Tibial nerve (tissue), 4 donors: ENCODE measurements at regions not wholly inside any gene's neighbourhood (a gene's known extent, or its start where the extent isn't known, plus 50 kb on each side); places are given as distances from the start of the nearest gene placed in this dataset.

Source experiments
- DNase-seq, 2 donors: peaks; one replicate each; pipeline ENCODE4 v3.0.0-alpha.2; 2019; ENCODE audit warnings: low spot score in 2 of 2
- H3K27ac ChIP-seq, 4 donors: fragments of 200-600 bp; sonication (generic) in 3 of 4; one replicate each; pipeline ENCODE4 v1.5.1; 2017 to 2019; ENCODE audit warnings: mild to moderate bottlenecking in 1 of 4
- H3K27me3 ChIP-seq, 2 donors: fragments of 200-600 bp; sonication (generic) in 1 of 2; one replicate each; pipeline versions ENCODE4 v1.5.1 to v1.6.0; 2017 to 2019
- H3K36me3 ChIP-seq, 3 donors: fragments of 200-600 bp; sonication (generic); one replicate each; pipeline ENCODE4 v1.5.1; 2018 to 2019
- H3K4me1 ChIP-seq, 4 donors: fragments of 200-600 bp; sonication (generic) in 3 of 4; one replicate each; pipeline ENCODE4 v1.5.1; 2017 to 2019
- H3K4me3 ChIP-seq, 4 donors: fragments of 200-600 bp; sonication (generic) in 3 of 4; one replicate each; pipeline ENCODE4 v1.5.1; 2017 to 2019; ENCODE audit warnings: mild to moderate bottlenecking in 1 of 4, moderate library complexity in 1 of 4
- H3K9me3 ChIP-seq, 4 donors: fragments of 200-600 bp; sonication (generic) in 3 of 4; one replicate each; pipeline ENCODE4 v1.5.1; 2017 to 2019
- EP300 ChIP-seq, 2 donors: sonication (generic); formaldehyde crosslinking; IDR thresholded peaks; one replicate each; pipeline ENCODE4 v1.6.1; 2017; ENCODE audit warnings: antibody characterized with exemption in 2 of 2, mild to moderate bottlenecking in 1 of 2
- POLR2A ChIP-seq, 2 donors: fragments of 450-650 bp; IDR thresholded peaks; one replicate each; pipeline ENCODE4 v1.6.1; 2017; ENCODE audit warnings: antibody characterized with exemption in 2 of 2, mild to moderate bottlenecking in 2 of 2, moderate library complexity in 2 of 2
- WGBS, 2 donors: methylation state at CpG; one replicate each; pipeline ENCODE4 v1.1.5; 2018; 5-methylcytosine and 5-hydroxymethylcytosine counted together
- TF ChIP-seq, protein P1 (sequence below), 5 experiments: fragments of 200-600 bp in 3 of 5; fragments of 450-650 bp in 2 of 5; sonication (generic) in 3 of 5; IDR thresholded peaks; one replicate each; pipeline ENCODE4 v1.5.1; 2016 to 2019; ENCODE audit warnings: antibody characterized with exemption in 5 of 5, mild to moderate bottlenecking in 3 of 5, moderate library complexity in 2 of 5

DNA sequence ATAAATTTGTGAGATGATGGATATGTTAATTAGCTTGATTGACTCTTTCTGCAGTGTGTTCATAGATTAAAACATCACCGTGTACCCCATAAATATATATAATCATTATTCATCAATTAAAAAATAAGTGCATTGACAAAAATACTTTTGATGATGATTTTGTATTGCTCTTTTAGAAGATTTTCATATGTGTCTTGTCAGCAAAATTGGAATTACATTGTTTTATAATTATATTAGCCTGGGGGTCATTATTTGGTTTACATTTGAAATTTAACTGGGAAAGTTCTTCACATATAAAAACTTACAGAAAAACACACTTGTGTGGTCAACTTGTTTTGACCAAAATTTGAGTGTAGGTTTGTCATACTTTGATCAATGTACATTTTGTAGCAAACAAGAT is 614.6 kb upstream of the ITGA1 start:
- DNase-seq = no peak
- Histone ChIP-seq H3K4me3 (no peak overlapping the region), H3K27ac (no peak overlapping the region), H3K4me1 (no peaks in the 10 kb centered on the region), H3K36me3 (no peaks in the 10 kb centered on the region), H3K9me3 (no peaks in the 10 kb centered on the region), H3K27me3 (no peaks in the 10 kb centered on the region)
- WGBS, 2 donors = 45 to 91% methylated on average over 1 of the region's 1 CpG
- no peak for TF ChIP-seq POLR2A (IDR thresholded peaks at IDR 0.05)

DNA sequence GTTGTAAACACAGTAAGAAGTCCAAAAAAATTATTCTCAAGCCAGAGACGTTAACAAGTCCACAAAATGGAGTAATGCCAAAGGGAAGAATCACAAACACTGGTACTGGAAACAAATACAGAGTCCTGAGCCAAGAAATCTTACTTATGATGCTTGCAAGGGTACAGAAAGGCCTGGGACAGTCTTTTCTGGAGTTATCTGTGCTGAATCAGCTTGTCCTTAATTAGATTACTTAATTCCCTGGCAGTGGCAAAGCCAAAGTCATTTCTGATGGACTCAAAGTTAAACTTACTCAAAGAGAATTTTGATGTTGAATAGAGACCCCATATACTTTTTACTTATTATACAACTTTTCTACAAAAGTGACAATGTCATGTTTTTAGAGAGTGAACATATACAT is 610.5 kb upstream of the ITGA1 start:
- WGBS, 2 donors = 5 to 13% methylated on average over 1 of the region's 1 CpG
- DNase-seq = no peak
- Histone ChIP-seq H3K27ac (no peak overlapping the region), H3K4me1 (no peaks in the 10 kb centered on the region), H3K27me3 (no peaks in the 10 kb centered on the region), H3K9me3 (no peaks in the 10 kb centered on the region), H3K4me3 (no peak overlapping the region), H3K36me3 (no peaks in the 10 kb centered on the region)
- TF ChIP-seq EP300 (IDR thresholded peaks at IDR 0.05) = no peak
- no peak for TF ChIP-seq POLR2A (IDR thresholded peaks at IDR 0.05)
- TF ChIP-seq, protein P1, sequence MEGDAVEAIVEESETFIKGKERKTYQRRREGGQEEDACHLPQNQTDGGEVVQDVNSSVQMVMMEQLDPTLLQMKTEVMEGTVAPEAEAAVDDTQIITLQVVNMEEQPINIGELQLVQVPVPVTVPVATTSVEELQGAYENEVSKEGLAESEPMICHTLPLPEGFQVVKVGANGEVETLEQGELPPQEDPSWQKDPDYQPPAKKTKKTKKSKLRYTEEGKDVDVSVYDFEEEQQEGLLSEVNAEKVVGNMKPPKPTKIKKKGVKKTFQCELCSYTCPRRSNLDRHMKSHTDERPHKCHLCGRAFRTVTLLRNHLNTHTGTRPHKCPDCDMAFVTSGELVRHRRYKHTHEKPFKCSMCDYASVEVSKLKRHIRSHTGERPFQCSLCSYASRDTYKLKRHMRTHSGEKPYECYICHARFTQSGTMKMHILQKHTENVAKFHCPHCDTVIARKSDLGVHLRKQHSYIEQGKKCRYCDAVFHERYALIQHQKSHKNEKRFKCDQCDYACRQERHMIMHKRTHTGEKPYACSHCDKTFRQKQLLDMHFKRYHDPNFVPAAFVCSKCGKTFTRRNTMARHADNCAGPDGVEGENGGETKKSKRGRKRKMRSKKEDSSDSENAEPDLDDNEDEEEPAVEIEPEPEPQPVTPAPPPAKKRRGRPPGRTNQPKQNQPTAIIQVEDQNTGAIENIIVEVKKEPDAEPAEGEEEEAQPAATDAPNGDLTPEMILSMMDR (IDR thresholded peaks at IDR 0.05) = no peak

DNA sequence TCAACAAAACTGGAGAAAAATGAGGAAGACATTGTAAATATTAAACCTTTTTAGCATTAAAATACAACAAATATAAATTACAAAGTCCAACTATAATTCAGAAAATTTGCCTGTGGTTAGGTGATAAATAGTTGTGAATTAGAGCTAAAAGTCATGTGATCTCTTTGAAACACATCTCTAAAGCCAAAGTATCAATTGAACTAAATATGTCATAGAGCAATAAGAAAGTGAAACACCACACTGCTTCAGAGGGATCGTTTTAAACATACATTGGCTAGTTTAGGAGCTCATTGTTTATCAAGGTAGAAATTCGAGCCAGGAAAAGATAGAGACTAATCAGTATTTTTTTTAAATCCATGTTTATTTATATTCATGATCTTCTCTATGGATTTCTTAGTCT is 606.3 kb upstream of the ITGA1 start:
- no peaks in the 10 kb centered on the region for H3K4me1 ChIP-seq
- no peaks in the 10 kb centered on the region for H3K36me3 ChIP-seq
- H3K27me3 ChIP-seq = no peaks in the 10 kb centered on the region
- no peak overlapping the region for H3K4me3 ChIP-seq
- no peak for TF ChIP-seq EP300 (IDR thresholded peaks at IDR 0.05)
- no peak for TF ChIP-seq POLR2A (IDR thresholded peaks at IDR 0.05)
- TF ChIP-seq, protein P1 (IDR thresholded peaks at IDR 0.05) = no peak
- no peak overlapping the region for H3K27ac ChIP-seq
- 56 to 64% methylated on average over 2 of the region's 2 CpGs for WGBS, 2 donors
- H3K9me3 ChIP-seq = peaks cover 0 to 4% (median 0%) of the 10 kb centered on the region in 4 donors
- no peak for DNase-seq

DNA sequence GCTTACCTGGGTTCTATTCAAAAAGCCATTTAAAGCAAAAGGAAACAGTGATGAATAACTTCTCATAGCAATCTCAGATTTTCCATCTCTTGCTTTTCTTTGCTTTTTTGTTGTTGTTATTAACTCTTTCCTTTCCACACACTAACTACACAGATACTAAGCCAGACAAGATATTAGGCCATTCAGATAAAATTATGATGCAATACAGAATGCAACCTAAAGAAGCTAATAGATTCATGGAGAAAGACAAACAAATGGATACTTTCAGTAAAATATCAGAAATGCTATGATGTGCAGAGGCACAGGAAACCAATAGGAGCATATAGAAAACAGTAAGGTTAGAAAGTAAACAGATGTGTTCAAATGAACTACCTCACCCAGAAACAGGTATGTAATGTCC is 597.0 kb upstream of the ITGA1 start:
- H3K4me1 ChIP-seq = no peaks in the 10 kb centered on the region
- TF ChIP-seq, protein P1 (IDR thresholded peaks at IDR 0.05) = no peak
- TF ChIP-seq POLR2A (IDR thresholded peaks at IDR 0.05) (no peak), EP300 (IDR thresholded peaks at IDR 0.05) (no peak)
- no peak overlapping the region for H3K4me3 ChIP-seq
- no peaks in the 10 kb centered on the region for H3K27me3 ChIP-seq
- no peaks in the 10 kb centered on the region for H3K36me3 ChIP-seq
- no peaks in the 10 kb centered on the region for H3K9me3 ChIP-seq
- no peak overlapping the region for H3K27ac ChIP-seq
- DNase-seq = no peak

DNA sequence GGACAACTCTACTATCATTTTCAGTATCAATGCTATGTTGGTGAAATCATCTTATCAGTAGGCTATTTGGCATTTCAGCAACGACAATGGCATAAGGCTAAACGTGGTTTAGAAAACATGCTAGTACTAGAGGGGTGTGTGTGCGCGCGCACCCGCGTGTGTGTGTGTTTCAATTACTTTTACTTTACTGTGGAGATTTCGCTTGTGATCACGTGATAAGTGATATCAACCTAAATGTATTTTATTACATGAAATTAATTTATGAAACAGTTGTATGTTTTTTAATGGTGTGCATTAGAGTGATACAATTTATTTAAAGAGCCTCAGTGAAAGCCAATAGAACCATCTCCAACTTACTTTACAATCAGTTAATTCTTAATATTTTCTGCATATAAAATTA is 587.9 kb upstream of the ITGA1 start:
- H3K27ac ChIP-seq = no peak overlapping the region
- TF ChIP-seq EP300 (IDR thresholded peaks at IDR 0.05) = no peak
- TF ChIP-seq, protein P1 (IDR thresholded peaks at IDR 0.05) = no peak
- no peak for TF ChIP-seq POLR2A (IDR thresholded peaks at IDR 0.05)
- H3K9me3 ChIP-seq = no peaks in the 10 kb centered on the region
- no peaks in the 10 kb centered on the region for H3K27me3 ChIP-seq
- no peak overlapping the region for H3K4me3 ChIP-seq
- no peaks in the 10 kb centered on the region for H3K4me1 ChIP-seq
- H3K36me3 ChIP-seq = no peaks in the 10 kb centered on the region
- no peak for DNase-seq
- 92 to 93% methylated on average over 9 of the region's 9 CpGs for WGBS, 2 donors

DNA sequence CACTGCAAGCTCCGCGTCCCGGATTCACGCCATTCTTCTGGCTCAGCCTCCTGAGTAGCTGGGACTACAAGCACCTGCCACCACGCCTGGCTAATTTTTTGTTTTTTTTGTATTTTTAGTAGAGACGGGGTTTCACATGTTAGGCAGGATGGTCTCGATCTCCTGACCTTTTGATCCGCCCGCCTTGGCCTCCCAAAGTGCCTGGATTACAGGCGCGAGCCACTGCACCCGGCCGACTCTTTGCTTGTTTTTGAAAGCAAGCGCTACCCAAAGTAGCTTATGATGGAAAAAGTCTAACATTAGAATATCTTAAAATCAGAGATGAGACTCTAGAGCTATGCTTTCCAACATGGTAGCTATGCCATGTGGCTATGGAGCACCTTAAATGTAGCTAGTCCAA is 585.5 kb upstream of the ITGA1 start:
- no peaks in the 10 kb centered on the region for H3K36me3 ChIP-seq
- no peaks in the 10 kb centered on the region for H3K9me3 ChIP-seq
- no peaks in the 10 kb centered on the region for H3K4me1 ChIP-seq
- H3K4me3 ChIP-seq = no peak overlapping the region
- no peak for DNase-seq
- H3K27ac ChIP-seq = no peak overlapping the region
- no peak for TF ChIP-seq EP300 (IDR thresholded peaks at IDR 0.05)
- TF ChIP-seq, protein P1 (IDR thresholded peaks at IDR 0.05) = no peak
- TF ChIP-seq POLR2A (IDR thresholded peaks at IDR 0.05) = no peak
- 94 to 95% methylated on average over 14 of the region's 14 CpGs for WGBS, 2 donors
- H3K27me3 ChIP-seq = no peaks in the 10 kb centered on the region
